CD4-positive, alpha-beta T cell treated with Interleukin-15 for 1 hour (primary cell): ENCODE measurements at regions not wholly inside any gene's neighbourhood (a gene's known extent, or its start where the extent isn't known, plus 50 kb on each side); places are given as distances from the start of the nearest gene placed in this dataset.

Experiments used
- DNase-seq: peaks from one replicate; pipeline ENCODE4 v3.0.0-alpha.2; 2020

GRCh38 chr18:25962919-25963318 lies 127.5 kb downstream of the SS18 start:
- DNase-seq = no peak

DNA sequence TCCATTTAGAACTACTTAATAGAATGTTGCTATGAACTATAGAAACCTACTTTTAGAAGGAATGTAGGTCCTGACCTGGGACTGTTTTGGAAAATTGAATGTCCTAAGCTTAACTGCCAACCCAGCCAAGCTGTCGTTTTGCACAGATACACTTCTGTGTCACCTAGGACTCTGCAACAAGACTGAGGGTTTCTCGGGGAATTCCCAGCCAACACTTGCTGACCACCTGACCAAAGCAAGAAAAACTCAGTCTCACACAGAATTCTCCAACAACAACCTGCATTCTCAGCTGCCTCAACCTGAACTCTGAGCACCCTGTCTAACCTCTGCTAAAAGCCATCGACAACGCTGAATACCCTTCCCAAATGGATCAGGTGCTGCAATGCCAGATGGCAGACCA lies 128.2 kb downstream of the SS18 start:
- no peak for DNase-seq

DNA sequence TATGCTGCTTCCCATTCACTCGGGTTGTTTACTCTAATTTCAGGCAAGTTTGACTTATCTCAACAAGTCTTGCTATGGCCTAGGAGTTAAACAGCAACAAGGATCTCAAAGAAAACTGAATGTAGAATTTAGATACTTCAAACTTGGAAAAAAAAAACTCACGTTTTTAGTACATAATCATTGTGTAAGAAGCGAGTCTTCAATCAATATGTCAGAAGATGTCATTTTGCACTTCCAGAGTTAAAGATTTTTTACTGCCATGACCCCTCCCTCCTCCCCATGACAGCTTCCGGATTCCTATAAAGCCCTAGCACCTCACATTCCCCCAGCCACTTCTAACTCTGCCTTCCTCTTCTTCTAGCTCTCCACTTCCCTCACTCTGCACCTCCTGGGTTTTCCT lies 133.4 kb downstream of the SS18 start:
- no peak for DNase-seq

DNA sequence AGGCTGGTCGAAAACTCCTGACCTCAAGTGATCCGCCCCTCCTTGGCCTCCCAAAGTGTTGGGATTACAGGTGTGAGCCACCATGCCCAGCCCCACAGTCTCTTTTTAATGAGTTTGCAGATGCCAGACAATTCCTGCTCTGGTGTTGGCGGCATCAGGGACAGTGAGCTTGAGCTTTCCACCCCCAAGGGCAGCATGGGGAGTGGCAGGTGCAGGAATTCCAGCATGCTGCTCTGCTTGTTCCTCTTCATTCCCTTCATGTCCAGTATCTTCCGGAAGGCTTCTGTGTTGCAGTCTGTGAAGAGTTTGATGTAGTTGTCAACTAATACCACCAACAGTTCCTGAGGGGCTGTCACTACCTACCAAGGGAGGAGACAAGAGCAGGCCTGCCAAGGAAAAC lies 137.3 kb downstream of the SS18 start:
- DNase-seq = no peak

GRCh38 chr18:25950321-25950720 lies 140.1 kb downstream of the SS18 start:
- DNase-seq = no peak

GRCh38 chr18:25946540-25946939 lies 143.9 kb downstream of the SS18 start:
- DNase-seq = no peak

GRCh38 chr18:25935356-25935755 lies 155.1 kb downstream of the SS18 start:
- DNase-seq = no peak

- no peak for DNase-seq
Observed at GRCh38 chr18:25931126-25931525, 159.3 kb downstream of the SS18 start.

- DNase-seq = no peak
Observed at GRCh38 chr18:25929787-25930186, 160.6 kb downstream of the SS18 start.

DNA sequence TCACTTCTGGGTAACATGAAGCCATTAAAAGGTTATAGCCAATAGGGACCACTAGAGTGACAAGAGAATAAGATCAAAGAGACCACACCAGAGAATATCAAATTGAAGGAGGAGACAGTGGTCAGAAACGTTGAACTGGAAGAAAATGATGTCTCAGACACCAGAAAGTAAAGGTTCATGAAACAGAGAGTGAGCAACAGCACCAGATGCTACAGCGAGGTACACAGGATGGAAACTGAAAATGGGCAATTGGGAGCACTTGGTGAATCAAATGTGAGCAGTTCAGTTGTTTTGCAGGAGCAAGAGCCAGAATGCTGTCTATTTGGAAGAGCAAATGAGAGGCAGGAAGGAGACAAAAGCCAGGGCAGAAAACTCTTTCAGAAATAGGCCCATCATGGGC lies 162.6 kb downstream of the SS18 start:
- DNase-seq = no peak

GRCh38 chr18:25923193-25923592 lies 167.2 kb downstream of the SS18 start:
- no peak for DNase-seq

GRCh38 chr18:25921677-25922421 lies 168.6 kb downstream of the SS18 start:
- peak; percentile 24 for DNase-seq

DNA sequence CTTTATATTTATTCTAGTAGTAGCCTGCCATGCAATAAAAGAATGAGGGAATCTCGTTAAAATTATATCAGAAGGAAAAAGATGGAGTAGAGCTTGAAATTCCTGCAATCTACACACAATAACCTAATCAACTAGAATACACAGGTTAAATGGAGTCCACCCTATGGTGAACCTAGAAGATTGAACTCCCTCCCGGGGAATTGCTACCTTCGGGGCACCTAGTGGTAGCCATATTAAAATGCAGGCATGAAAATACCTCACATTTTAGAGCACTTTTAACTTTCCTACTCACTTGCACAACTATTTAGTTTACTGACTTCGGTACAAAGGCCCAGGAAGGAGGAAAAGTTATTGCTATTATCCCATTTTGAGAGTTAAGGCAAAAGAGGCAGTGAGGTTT lies 174.5 kb downstream of the SS18 start:
- DNase-seq = no peak

- DNase-seq = no peak
Observed at GRCh38 chr18:25898965-25899364, 191.4 kb downstream of the SS18 start.

GRCh38 chr18:25896956-25897355 lies 193.5 kb downstream of the SS18 start:
- no peak for DNase-seq

DNA sequence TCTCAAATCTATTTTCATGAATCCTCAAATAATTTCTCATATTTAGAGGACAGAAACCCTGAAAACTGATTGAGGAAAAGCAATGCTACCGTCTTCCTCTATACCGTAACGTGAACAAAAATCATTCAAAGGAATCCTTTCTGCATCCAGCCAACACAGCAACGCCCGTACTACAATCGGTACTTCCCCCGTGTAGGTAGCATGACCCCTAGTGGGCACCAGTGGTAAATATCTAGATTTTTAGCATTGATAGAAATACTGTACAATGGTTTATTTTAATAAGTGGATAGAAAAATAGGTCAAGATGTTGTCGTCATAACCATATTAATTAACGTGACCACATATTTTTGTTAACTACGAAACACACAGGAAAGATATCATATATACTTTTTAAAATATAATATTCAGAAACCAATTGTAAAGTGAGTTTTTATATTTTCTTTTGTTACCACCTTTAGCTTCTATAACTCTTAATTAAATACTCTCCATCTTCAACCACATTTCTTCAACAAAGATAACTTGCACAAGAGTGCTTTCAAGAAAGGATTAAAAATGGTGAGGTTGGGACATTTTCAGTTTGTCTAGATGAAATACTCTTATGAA lies 194.1 kb downstream of the SS18 start:
- DNase-seq = no peak

DNA sequence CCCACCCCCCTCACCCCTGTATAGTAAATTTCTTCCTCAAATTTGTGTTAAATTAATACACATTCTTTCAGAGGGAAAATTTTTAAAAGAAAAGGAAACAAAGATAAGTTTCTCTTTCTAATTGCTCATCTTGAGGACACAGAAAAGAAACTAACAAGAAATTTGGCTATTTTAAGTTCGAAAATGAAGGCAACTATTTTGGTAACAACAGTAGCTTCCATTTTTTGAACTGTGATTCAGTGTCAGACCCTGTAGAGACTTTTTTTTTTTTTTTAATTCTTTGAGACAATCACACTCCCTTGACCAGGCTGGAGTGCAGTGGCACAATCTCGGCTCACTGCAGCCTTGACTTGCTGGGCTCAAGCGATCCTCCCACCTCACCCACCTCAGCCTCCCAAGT lies 194.9 kb downstream of the SS18 start:
- no peak for DNase-seq

DNA sequence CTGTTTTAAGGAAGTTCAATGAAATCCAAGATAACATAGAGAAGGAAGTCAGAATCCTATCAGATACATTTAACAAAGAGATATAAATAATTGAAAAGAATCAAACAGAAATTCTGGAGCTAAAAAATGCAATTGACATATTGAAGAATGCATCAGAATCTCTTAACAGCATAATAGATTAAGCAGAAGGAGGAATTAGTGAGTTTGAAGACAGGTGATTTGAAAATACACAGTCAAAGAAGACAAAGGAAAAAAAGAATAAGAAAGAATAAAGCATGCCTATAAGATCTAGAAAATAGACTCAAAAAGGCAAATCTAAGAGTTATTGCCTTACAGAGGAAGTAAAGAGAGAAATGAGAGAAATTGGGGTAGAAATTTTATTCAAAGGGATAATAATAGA lies 204.1 kb downstream of the SS18 start:
- no peak for DNase-seq

DNA sequence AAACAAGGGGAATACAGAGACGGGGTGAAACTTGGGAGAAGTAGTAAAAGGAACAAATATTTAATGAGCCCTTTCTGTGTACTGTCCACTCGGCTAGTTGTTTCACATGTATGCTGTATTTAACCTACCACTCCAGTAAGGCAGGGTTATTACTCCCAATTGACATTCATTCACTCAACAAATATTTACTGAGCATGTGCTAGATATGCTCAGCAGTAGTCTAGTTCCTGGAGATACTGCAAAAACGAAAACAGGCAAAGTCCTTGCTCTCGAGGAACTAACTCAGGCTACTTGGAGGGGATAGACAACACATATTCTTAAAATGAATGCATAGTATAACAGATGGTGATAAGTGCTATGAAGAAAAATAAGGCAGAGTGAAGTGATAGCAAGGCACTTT lies 207.3 kb downstream of the SS18 start:
- no peak for DNase-seq

DNA sequence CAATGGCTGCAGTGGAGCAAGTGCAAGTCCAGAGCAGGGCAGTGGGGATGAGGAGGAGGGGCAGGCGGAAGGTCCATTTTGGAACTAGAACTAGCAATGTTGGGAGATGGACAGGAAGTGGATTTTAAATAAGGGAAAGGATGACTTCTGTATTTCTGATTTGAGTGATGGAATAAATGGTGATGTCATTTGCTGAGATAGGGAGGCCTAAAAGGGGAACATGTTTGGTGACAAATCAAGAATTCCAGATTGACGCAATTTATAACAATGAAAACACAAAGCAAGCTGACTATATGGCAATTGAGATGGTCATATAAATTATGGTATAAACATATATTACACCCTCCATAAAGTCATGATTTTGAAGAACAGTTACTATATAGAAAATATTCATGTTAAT lies 209.3 kb downstream of the SS18 start:
- no peak for DNase-seq

GRCh38 chr18:25880441-25880840 lies 210.0 kb downstream of the SS18 start:
- DNase-seq = no peak

DNA sequence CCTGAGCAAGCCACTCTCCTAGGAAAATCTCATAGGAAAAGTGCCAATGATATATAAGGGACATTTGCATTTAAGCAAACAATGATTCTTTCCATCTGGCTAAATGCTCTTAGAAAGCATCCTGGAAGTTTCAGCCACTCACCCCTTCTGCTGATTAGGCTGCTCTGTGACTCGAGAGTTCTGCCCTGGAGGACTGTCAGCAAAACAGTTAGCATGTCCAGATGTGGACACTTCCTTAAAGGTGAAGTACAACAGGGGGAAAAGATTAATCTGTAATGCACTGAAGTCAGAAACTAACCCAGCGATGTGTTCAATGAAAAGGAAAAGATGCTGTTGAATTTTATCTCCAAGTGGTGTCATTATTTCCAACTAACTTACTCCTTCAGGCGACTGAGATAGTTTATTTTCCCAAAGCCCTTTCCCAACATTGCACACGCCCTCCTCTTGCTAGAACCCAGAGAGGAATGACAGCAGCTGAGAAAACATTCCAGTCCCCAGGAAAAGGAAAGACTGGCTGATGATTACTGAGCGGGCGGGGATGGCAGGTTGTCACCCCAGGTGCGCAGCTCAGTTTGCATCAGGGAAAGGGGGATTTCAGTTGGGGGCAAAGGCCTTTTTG lies 214.0 kb downstream of the SS18 start:
- DNase-seq = no peak

DNA sequence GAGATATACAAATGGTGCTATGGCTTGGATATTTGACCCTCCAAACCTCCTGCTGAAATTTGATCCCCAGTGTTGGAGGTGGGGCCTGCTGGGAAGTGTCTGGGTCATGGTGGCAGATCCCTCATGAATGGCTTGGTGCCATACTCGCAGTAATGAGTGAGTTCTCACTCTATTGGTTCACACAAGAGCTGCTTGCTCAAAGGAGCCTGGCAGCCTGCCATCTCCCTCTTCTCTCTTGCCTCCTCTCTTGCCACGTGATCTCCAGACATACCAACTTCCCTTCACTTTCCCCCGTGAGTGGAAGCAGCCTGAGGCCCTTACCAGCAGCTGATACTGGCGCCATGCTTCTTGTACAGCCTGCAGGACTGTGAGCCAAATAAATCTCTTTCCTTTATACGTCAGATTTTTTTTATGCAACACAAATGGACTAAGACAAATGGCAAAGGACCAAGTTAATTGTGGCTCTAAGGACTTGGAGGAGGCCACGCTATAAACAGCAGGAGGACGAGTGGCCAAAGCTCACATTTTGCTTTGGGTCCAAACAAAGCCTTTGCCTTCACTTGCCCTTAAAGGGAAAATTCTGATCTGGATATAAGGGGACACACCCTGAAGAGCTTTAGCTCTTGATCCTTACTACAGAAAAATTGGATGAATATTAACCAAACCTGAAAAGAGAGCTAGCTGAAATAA lies 214.7 kb downstream of the SS18 start:
- no peak for DNase-seq

DNA sequence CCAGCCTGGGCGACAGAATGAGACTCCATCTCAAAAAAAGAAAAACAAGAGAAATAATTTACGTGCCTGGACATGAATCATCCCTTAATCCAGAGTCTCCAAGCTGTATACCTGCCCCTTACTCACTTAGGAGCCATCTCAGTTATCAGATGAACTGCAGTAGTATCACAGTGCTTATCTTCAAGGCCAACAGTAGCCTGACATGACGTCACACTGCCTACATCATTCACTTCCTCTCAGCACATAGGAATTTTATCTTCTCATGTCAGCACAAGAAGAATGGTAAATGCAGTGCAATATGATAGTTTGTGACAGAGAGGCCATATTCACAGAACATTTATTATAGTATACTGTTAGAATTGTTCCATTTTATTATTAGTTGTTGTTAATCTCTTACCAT lies 216.6 kb downstream of the SS18 start:
- no peak for DNase-seq
